T-cell (primary cell): ENCODE measurements at regions not wholly inside any gene's neighbourhood (a gene's known extent, or its start where the extent isn't known, plus 50 kb on each side); places are given as distances from the start of the nearest gene placed in this dataset.

ENCODE experiments used
- ATAC-seq, 4 experiments: fragments of 200-7000 bp in 3 of 4; fragments of 150-1000 bp in 1 of 4; cut with Tn5 transposase; replicated peaks in 1 of 4; 1 replicate in 3 of 4; 2 replicates in 1 of 4; pipeline ENCODE4 v1.10.0; 2021; ENCODE audit warnings: moderate library complexity in 3 of 4, mild to moderate bottlenecking in 2 of 4, moderate number of reproducible peaks in 1 of 4
- CTCF ChIA-PET, 2 donors: fragments of 300-600 bp; sonication (Branson Sonifier 250); formaldehyde crosslinking; loops; one replicate each; lab custom pipeline; 2022; ENCODE audit warnings: antibody characterized with exemption in 2 of 2; lab: Charles Lee
- POLR2A ChIA-PET, 2 donors: fragments of 300-600 bp; sonication (Branson Sonifier 250); formaldehyde crosslinking; loops; one replicate each; lab custom pipeline; 2022; ENCODE audit warnings: antibody characterized with exemption in 2 of 2; lab: Charles Lee
- DNase-seq, 35 experiments: peaks; one replicate each; pipeline versions ENCODE4 v3.0.0 to v3.0.0-alpha.2; 2013 to 2023
- H3K27ac ChIP-seq: one replicate; pipeline ENCODE4 v1.5.1; 2013; ENCODE audit warnings: low read length
- H3K27me3 ChIP-seq, 2 experiments: replicated peaks in 1 of 2; 1 replicate in 1 of 2; 2 replicates in 1 of 2; pipeline versions ENCODE4 v1.6.1 to v1.7.0; 2013; ENCODE audit warnings: low read length in 1 of 2, mixed read lengths in 1 of 2; ENCODE audit not compliant: control insufficient read depth in 2 of 2, insufficient read depth in 2 of 2; ENCODE audit errors: extremely low read depth in 1 of 2
- H3K36me3 ChIP-seq, 2 donors: 1 replicate in 1 of 2; 2 replicates in 1 of 2; pipeline versions ENCODE4 v1.6.1 to v1.7.0; 2013; ENCODE audit warnings: low read length in 1 of 2; ENCODE audit not compliant: control insufficient read depth in 2 of 2, insufficient read depth in 1 of 2; ENCODE audit errors: extremely low read depth in 1 of 2
- H3K4me1 ChIP-seq, 2 experiments: 1 replicate in 1 of 2; 2 replicates in 1 of 2; pipeline versions ENCODE4 v1.6.1 to v1.7.0; 2013; ENCODE audit warnings: low read length in 2 of 2, mixed read lengths in 1 of 2; ENCODE audit not compliant: insufficient read depth in 2 of 2, control insufficient read depth in 1 of 2; ENCODE audit errors: extremely low read depth in 1 of 2
- H3K4me3 ChIP-seq, 2 donors: 1 replicate in 1 of 2; 2 replicates in 1 of 2; pipeline versions ENCODE4 v1.5.1 to v1.7.0; 2013; ENCODE audit warnings: mild to moderate bottlenecking in 2 of 2, low read length in 1 of 2, moderate library complexity in 1 of 2; ENCODE audit not compliant: control insufficient read depth in 1 of 2; ENCODE audit errors: extremely low read depth in 1 of 2
- H3K9me3 ChIP-seq: 2 replicates; pipeline ENCODE4 v1.7.0; 2013
- H3K27ac Mint-ChIP-seq, 2 donors: one replicate each; pipeline ENCODE4 v1.8.0; 2020 to 2021; ENCODE audit warnings: mild to moderate bottlenecking in 2 of 2, mixed read lengths in 2 of 2
- H3K27me3 Mint-ChIP-seq, 2 donors: one replicate each; pipeline ENCODE4 v1.8.0; 2021 to 2022; ENCODE audit warnings: mixed read lengths in 2 of 2
- H3K36me3 Mint-ChIP-seq: one replicate; pipeline ENCODE4 v1.8.0; 2021; ENCODE audit warnings: mixed read lengths
- H3K4me1 Mint-ChIP-seq, 3 donors: one replicate each; pipeline ENCODE4 v1.8.0; 2020 to 2022; ENCODE audit warnings: mixed read lengths in 3 of 3, mild to moderate bottlenecking in 1 of 3
- H3K4me3 Mint-ChIP-seq, 3 donors: one replicate each; pipeline ENCODE4 v1.8.0; 2020 to 2022; ENCODE audit warnings: mild to moderate bottlenecking in 3 of 3, mixed read lengths in 3 of 3, moderate library complexity in 3 of 3
- H3K9me3 Mint-ChIP-seq, 3 donors: one replicate each; pipeline ENCODE4 v1.8.0; 2020 to 2022; ENCODE audit warnings: mixed read lengths in 3 of 3
- WGBS: methylation state at CpG from one replicate; pipeline ENCODE4 v1.1.5; 2013; ENCODE audit warnings: missing lambda C conversion rate; ENCODE audit not compliant: insufficient coverage; 5-methylcytosine and 5-hydroxymethylcytosine counted together

DNA sequence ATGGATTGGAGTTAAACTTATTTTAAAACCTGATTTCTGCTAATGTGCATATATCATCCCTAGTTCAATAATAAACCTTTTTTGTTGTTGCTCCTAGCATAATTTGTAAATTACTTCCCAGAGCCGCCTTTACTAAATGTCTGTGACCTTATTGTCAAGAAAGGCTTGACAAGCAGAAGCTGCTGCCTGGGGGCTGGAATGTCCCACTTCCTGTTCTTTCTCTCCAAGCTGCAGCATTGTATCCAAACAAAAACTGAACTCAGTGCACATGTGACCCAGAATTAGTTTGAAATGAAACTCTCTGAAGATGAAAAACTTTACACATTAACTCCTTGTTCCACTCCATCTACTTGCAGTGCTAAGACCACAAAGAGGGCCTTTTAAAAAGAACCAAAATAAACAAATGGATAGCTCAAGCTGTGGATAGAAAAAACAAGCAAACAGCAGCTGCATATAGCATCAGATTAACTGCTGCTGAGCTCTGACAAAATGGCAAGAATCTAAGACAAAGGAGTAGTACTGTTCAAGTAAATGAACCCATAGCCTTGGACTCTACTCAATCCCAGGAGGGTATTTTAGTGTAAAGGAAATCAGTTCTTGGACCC lies 99.8 kb upstream of the NEUROD1 start:
- ChIA-PET CTCF (no interaction called here), POLR2A (interaction anchor here in 1 of 2 donors (0.7 kb wide), 1 partner anchor 350 kb away, joined by 3 read pairs; no protein-coding TSS in a partner anchor)
- Mint-ChIP-seq H3K9me3 (no peaks in the 10 kb centered on the region), H3K36me3 (no peaks in the 10 kb centered on the region), H3K27me3 (peaks cover 0 to 2% of the 10 kb centered on the region in 2 donors), H3K27ac (no peak overlapping the region), H3K4me3 (no peak overlapping the region), H3K4me1 (no peaks in the 10 kb centered on the region)
- ATAC-seq (no peak), DNase-seq (no peak)
- Histone ChIP-seq H3K4me3 (no peak overlapping the region), H3K36me3 (no peaks in the 10 kb centered on the region), H3K27ac (no peak overlapping the region), H3K27me3 (no peaks in the 10 kb centered on the region), H3K4me1 (no peaks in the 10 kb centered on the region), H3K9me3 (no peaks in the 10 kb centered on the region)
- no CpG with 5 or more reads among the region's 1 CpG for WGBS

- Histone ChIP-seq H3K4me3 (no peak overlapping the region), H3K27ac (no peak overlapping the region), H3K27me3 (no peaks in the 10 kb centered on the region), H3K4me1 (no peaks in the 10 kb centered on the region), H3K36me3 (no peaks in the 10 kb centered on the region), H3K9me3 (no peaks in the 10 kb centered on the region)
- no peaks in the 10 kb centered on the region for H3K4me1 Mint-ChIP-seq
- H3K36me3 Mint-ChIP-seq = no peaks in the 10 kb centered on the region
- no peaks in the 10 kb centered on the region for H3K9me3 Mint-ChIP-seq
- peaks cover 0 to 2% of the 10 kb centered on the region in 2 donors for H3K27me3 Mint-ChIP-seq
- ChIA-PET CTCF (no interaction called here), POLR2A (no interaction called here)
- DNase-seq = no peak
- no peak overlapping the region for H3K4me3 Mint-ChIP-seq
- H3K27ac Mint-ChIP-seq = no peak overlapping the region
- ATAC-seq = no peak
These were observed 100.3 kb upstream of the NEUROD1 start for GRCh38 chr2:181780657-181781056.

DNA sequence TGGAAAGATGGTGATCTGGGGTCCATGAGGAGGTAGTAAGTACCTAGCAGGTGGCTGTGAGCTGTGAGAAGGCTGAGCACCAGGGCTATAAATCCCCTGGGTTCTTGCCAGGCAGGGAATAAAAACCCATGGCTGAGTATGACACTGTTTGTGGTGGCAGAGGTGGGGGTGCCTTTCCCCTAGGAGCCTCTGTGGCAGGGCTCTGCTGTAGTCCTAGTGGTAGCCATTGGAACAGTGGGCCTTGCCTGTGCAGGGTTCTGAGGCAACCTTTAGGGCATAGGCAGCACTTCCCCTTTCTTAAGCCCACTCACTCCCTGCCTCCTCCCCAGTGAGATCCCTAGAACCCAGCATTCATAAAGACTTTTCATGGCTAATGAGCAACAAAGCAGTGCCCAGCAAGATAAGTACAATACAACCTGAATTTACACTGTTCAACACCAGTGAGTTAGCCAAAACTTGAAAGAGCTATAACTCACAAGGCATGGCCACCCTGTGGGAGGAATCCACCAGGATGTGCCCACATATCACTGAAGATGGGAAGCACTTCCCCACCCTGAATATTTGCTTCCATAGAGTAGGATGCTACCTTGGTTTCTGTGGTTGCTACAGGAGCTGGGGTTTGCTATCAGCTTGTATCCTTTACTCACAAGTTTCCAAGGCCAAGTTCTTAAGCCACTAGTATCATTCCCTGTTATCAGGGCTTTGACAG lies 100.9 kb upstream of the NEUROD1 start:
- H3K36me3 ChIP-seq = no peaks in the 10 kb centered on the region
- Mint-ChIP-seq H3K27me3 (peaks cover 0 to 5% of the 10 kb centered on the region in 2 donors), H3K27ac (no peak overlapping the region), H3K4me3 (no peak overlapping the region), H3K36me3 (no peaks in the 10 kb centered on the region), H3K4me1 (no peaks in the 10 kb centered on the region), H3K9me3 (no peaks in the 10 kb centered on the region)
- H3K4me3 ChIP-seq = no peak overlapping the region
- ChIA-PET POLR2A (no interaction called here), CTCF (no interaction called here)
- H3K27me3 ChIP-seq = no peaks in the 10 kb centered on the region
- no peak overlapping the region for H3K27ac ChIP-seq
- no peaks in the 10 kb centered on the region for H3K9me3 ChIP-seq
- peak in 1 of 4 experiments; percentile 30 for ATAC-seq
- H3K4me1 ChIP-seq = no peaks in the 10 kb centered on the region
- DNase-seq = no peak

- H3K27me3 ChIP-seq = no peaks in the 10 kb centered on the region
- DNase-seq = no peak
- CTCF ChIA-PET = no interaction called here
- peaks cover 3 to 5% of the 10 kb centered on the region in 2 donors for H3K27me3 Mint-ChIP-seq
- no peak overlapping the region for H3K27ac Mint-ChIP-seq
- POLR2A ChIA-PET = no interaction called here
- H3K36me3 ChIP-seq = no peaks in the 10 kb centered on the region
- H3K4me1 Mint-ChIP-seq = no peaks in the 10 kb centered on the region
- no peaks in the 10 kb centered on the region for H3K9me3 ChIP-seq
- no peak overlapping the region for H3K4me3 Mint-ChIP-seq
- no peak overlapping the region for H3K27ac ChIP-seq
- no peak for ATAC-seq
- no peaks in the 10 kb centered on the region for H3K4me1 ChIP-seq
- no peaks in the 10 kb centered on the region for H3K36me3 Mint-ChIP-seq
- H3K9me3 Mint-ChIP-seq = no peaks in the 10 kb centered on the region
- H3K4me3 ChIP-seq = no peak overlapping the region
These were observed 102.3 kb upstream of the NEUROD1 start for GRCh38 chr2:181782660-181783059.

- no peaks in the 10 kb centered on the region for H3K9me3 ChIP-seq
- WGBS = no CpG with 5 or more reads among the region's 3 CpGs
- no peaks in the 10 kb centered on the region for H3K4me1 ChIP-seq
- H3K27me3 Mint-ChIP-seq = peaks cover 3 to 5% of the 10 kb centered on the region in 2 donors
- no peak for ATAC-seq
- H3K27ac ChIP-seq = no peak overlapping the region
- no peak for DNase-seq
- H3K4me3 ChIP-seq = no peak overlapping the region
- no peaks in the 10 kb centered on the region for H3K9me3 Mint-ChIP-seq
- H3K4me3 Mint-ChIP-seq = no peak overlapping the region
- no peak overlapping the region for H3K27ac Mint-ChIP-seq
- H3K36me3 Mint-ChIP-seq = no peaks in the 10 kb centered on the region
- no peaks in the 10 kb centered on the region for H3K36me3 ChIP-seq
- no peaks in the 10 kb centered on the region for H3K4me1 Mint-ChIP-seq
- POLR2A ChIA-PET = interaction anchor here in 1 of 2 donors (0.6 kb wide), 1 partner anchor 1118 kb away, joined by 3 read pairs; no protein-coding TSS in a partner anchor
- H3K27me3 ChIP-seq = no peaks in the 10 kb centered on the region
- CTCF ChIA-PET = no interaction called here
These were observed 104.2 kb upstream of the NEUROD1 start for GRCh38 chr2:181784556-181784955.

- peaks cover 0 to under 1% of the 10 kb centered on the region in 2 experiments for H3K4me1 ChIP-seq
- Mint-ChIP-seq H3K27ac (no peak overlapping the region), H3K36me3 (no peaks in the 10 kb centered on the region), H3K9me3 (no peaks in the 10 kb centered on the region), H3K4me1 (peaks cover 4 to 9% (median 6%) of the 10 kb centered on the region in 3 donors), H3K27me3 (peaks cover 3 to 5% of the 10 kb centered on the region in 2 donors), H3K4me3 (no peak overlapping the region)
- no peak for DNase-seq
- no CpG with 5 or more reads among the region's 2 CpGs for WGBS
- no peaks in the 10 kb centered on the region for H3K27me3 ChIP-seq
- no peaks in the 10 kb centered on the region for H3K36me3 ChIP-seq
- H3K4me3 ChIP-seq = no peak overlapping the region
- ChIA-PET CTCF (no interaction called here), POLR2A (no interaction called here)
- ATAC-seq = no peak
- H3K9me3 ChIP-seq = no peaks in the 10 kb centered on the region
- H3K27ac ChIP-seq = no peak overlapping the region
These were observed 105.5 kb upstream of the NEUROD1 start for GRCh38 chr2:181785691-181786344.
